ENCODE measurements at regions not wholly inside any gene's neighbourhood (a gene's known extent, or its start where the extent isn't known, plus 50 kb on each side); places are given as distances from the start of the nearest gene placed in this dataset.

- H3K79me2 ChIP-seq (ENCODE audit: control insufficient read depth in 1 of 2, insufficient read depth in 2 of 2, low read length in 2 of 2), result no peaks in the 10 kb centered on the region
- H3K27me3 ChIP-seq (replicated peaks in 1 of 4; ENCODE audit: control insufficient read depth in 3 of 4, extremely low read depth in 1 of 4, insufficient read depth in 3 of 4, low read length in 3 of 4), result no peaks in the 10 kb centered on the region
- H2AFZ ChIP-seq (ENCODE audit: low read length), result no peak overlapping the region
- H3K18ac ChIP-seq (ENCODE audit: extremely low read depth, low read length), result no peak overlapping the region
- CTCF ChIA-PET (ENCODE audit: partially characterized antibody), result no interaction called here
- no peak overlapping the region for H4K91ac ChIP-seq (replicated peaks; ENCODE audit: insufficient read length, low read length)
- H3K27ac ChIP-seq (ENCODE audit: low read depth, low read length), result no peak overlapping the region
- H3K23ac ChIP-seq (ENCODE audit: insufficient read length), result no peak overlapping the region
- no peak overlapping the region for H3K4me2 ChIP-seq (ENCODE audit: insufficient read depth in 1 of 2, low read depth in 2 of 2, low read length in 2 of 2)
- no peak overlapping the region for H2AK5ac ChIP-seq (ENCODE audit: low read depth, low read length)
- H2BK15ac ChIP-seq (ENCODE audit: low read length), result no peak overlapping the region
- TF ChIP-seq RAD21 (IDR thresholded peaks at IDR 0.05 in 1 of 2, conservative IDR thresholded peaks at IDR 0.05 in 1 of 2; ENCODE audit: low read depth in 2 of 2, low read length in 2 of 2), result no peak
- TF ChIP-seq EZH2 (IDR thresholded peaks at IDR 0.05; ENCODE audit: low read depth, low read length, severe bottlenecking), result no peak
- TF ChIP-seq KDM1A (IDR thresholded peaks at IDR 0.05; ENCODE audit: borderline replicate concordance, low read length), result no peak
- no peak for TF ChIP-seq RFX5 (IDR thresholded peaks at IDR 0.05; ENCODE audit: borderline replicate concordance, low read depth, low read length)
- no peak for TF ChIP-seq KDM5A (IDR thresholded peaks at IDR 0.05; ENCODE audit: low read length)
- no peak overlapping the region for H2BK5ac ChIP-seq (ENCODE audit: low read depth, low read length)
- no peaks in the 10 kb centered on the region for H3K79me1 ChIP-seq (ENCODE audit: low read depth, low read length)
- peaks cover 7 to 11% of the 10 kb centered on the region in 2 experiments; a peak in 2 of 4 replicates for H3K9me3 ChIP-seq (ENCODE audit: insufficient read depth in 2 of 2, low read depth in 1 of 2, low read length in 1 of 2)
- H3K23me2 ChIP-seq (ENCODE audit: low read depth, low read length), result no peaks in the 10 kb centered on the region
- H4K20me1 ChIP-seq (replicated peaks in 1 of 2; ENCODE audit: control insufficient read depth in 1 of 2, insufficient read depth in 2 of 2, low read length in 2 of 2), result no peaks in the 10 kb centered on the region
- no peak overlapping the region for H3K4ac ChIP-seq (replicated peaks; ENCODE audit: insufficient read length, low read depth, low read length)
- no peak overlapping the region for H3K14ac ChIP-seq (ENCODE audit: insufficient read length)
- H2BK12ac ChIP-seq (ENCODE audit: low read depth, low read length), result no peak overlapping the region
- H4K8ac ChIP-seq (ENCODE audit: extremely low read depth, insufficient read depth, low read length), result no peak overlapping the region
- no peak overlapping the region for H2BK120ac ChIP-seq (replicated peaks; ENCODE audit: low read depth, low read length)
- POLR2A ChIA-PET (ENCODE audit: partially characterized antibody), result no interaction called here
- H3K4me1 ChIP-seq (replicated peaks in 1 of 4; ENCODE audit: control insufficient read depth in 3 of 4, insufficient read depth in 4 of 4, low read length in 3 of 4), result no peaks in the 10 kb centered on the region
- H4K5ac ChIP-seq (ENCODE audit: insufficient read length, low read depth, low read length), result no peak overlapping the region
- H3K4me3 ChIP-seq (ENCODE audit: extremely low read depth in 1 of 4, insufficient read depth in 2 of 4, low read depth in 3 of 4, low read length in 4 of 4), result no peak overlapping the region
- no peak overlapping the region for H2BK20ac ChIP-seq (ENCODE audit: low read length)
- no peak overlapping the region for H3K56ac ChIP-seq (replicated peaks; ENCODE audit: insufficient read length, low read depth, low read length)
- FAIRE-seq (no peak), DNase-seq (ENCODE audit: low read depth in 1 of 2, low spot score in 2 of 2) (no peak)
- WGBS, 2 experiments (ENCODE audit: extremely low coverage in 1 of 2, insufficient coverage in 1 of 2, insufficient read length in 1 of 2, insufficient replicate concordance in 2 of 2, low coverage in 1 of 2, low lambda C conversion rate in 2 of 2, missing lambda C conversion rate in 1 of 2), result 47% methylated on average over 2 of the region's 2 CpGs; no CpG with 5 or more reads in 1 of the 2 experiments
- H3K36me3 ChIP-seq (ENCODE audit: control insufficient read depth in 2 of 4, insufficient read depth in 4 of 4, low read length in 3 of 4), result no peaks in the 10 kb centered on the region; a peak in 1 of 8 replicates
- H3K9ac ChIP-seq (replicated peaks in 1 of 4; ENCODE audit: extremely low read depth in 1 of 4, low read depth in 3 of 4, low read length in 3 of 4), result no peak overlapping the region
These were observed 72.5 kb upstream of the NMUR2 start for GRCh38 chr5:152477536-152477935.
